ENCODE measurements at regions not wholly inside any gene's neighbourhood (a gene's known extent, or its start where the extent isn't known, plus 50 kb on each side); places are given as distances from the start of the nearest gene placed in this dataset.

GRCh38 chr12:58169826-58170225 is 228.5 kb downstream of the ATP23 start:
- no peak overlapping the region for H3K27ac ChIP-seq
- TF ChIP-seq ZFX (IDR thresholded peaks at IDR 0.05; ENCODE audit: borderline replicate concordance) (no peak), CTCF (IDR thresholded peaks at IDR 0.05) (no peak)

- H3K27ac ChIP-seq = no peak overlapping the region
- TF ChIP-seq ZFX (IDR thresholded peaks at IDR 0.05; ENCODE audit: borderline replicate concordance) = no peak
- TF ChIP-seq CTCF (IDR thresholded peaks at IDR 0.05) = no peak
Observed at GRCh38 chr12:58171914-58172313, 230.5 kb downstream of the ATP23 start.

- H3K27ac ChIP-seq = no peak overlapping the region
- TF ChIP-seq CTCF (IDR thresholded peaks at IDR 0.05) (no peak), ZFX (IDR thresholded peaks at IDR 0.05; ENCODE audit: borderline replicate concordance) (no peak)
Observed at GRCh38 chr12:58172433-58173073, 231.2 kb downstream of the ATP23 start.

- H3K27ac ChIP-seq = no peak overlapping the region
- no peak for TF ChIP-seq ZFX (IDR thresholded peaks at IDR 0.05; ENCODE audit: borderline replicate concordance)
- TF ChIP-seq CTCF (IDR thresholded peaks at IDR 0.05) = no peak
Observed at GRCh38 chr12:58174316-58174715, 232.9 kb downstream of the ATP23 start.

- TF ChIP-seq ZFX (IDR thresholded peaks at IDR 0.05; ENCODE audit: borderline replicate concordance) (no peak), CTCF (IDR thresholded peaks at IDR 0.05) (peak; percentile 78)
- H3K27ac ChIP-seq = no peak overlapping the region
Observed at GRCh38 chr12:58176296-58176869, 235.0 kb downstream of the ATP23 start.

- H3K27ac ChIP-seq = no peak overlapping the region
- no peak for TF ChIP-seq ZFX (IDR thresholded peaks at IDR 0.05; ENCODE audit: borderline replicate concordance)
- no peak for TF ChIP-seq CTCF (IDR thresholded peaks at IDR 0.05)
Observed at GRCh38 chr12:58177366-58177765, 236.0 kb downstream of the ATP23 start.

GRCh38 chr12:58184212-58184611 is 242.8 kb downstream of the ATP23 start:
- no peak overlapping the region for H3K27ac ChIP-seq
- TF ChIP-seq CTCF (IDR thresholded peaks at IDR 0.05) (no peak), ZFX (IDR thresholded peaks at IDR 0.05; ENCODE audit: borderline replicate concordance) (no peak)
